Fibroblast of the aortic adventitia (primary cell): ENCODE measurements at regions not wholly inside any gene's neighbourhood (a gene's known extent, or its start where the extent isn't known, plus 50 kb on each side); places are given as distances from the start of the nearest gene placed in this dataset.

Source experiments
- DNase-seq: peaks from one replicate; pipeline ENCODE4 v3.0.0-alpha.2; 2010; ENCODE audit warnings: low read depth
- H3K4me3 ChIP-seq: 2 replicates; pipeline ENCODE4 v1.5.1; 2011; ENCODE audit warnings: low read depth, mild to moderate bottlenecking, control low read depth, low read length, moderate library complexity
- TF ChIP-seq, protein P1 (sequence below): IDR thresholded peaks from 2 replicates; pipeline ENCODE4 v1.5.1; 2011; ENCODE audit warnings: mild to moderate bottlenecking, low read length, control low read depth, inconsistent platforms; ENCODE audit not compliant: insufficient read depth

- TF ChIP-seq, protein P1, sequence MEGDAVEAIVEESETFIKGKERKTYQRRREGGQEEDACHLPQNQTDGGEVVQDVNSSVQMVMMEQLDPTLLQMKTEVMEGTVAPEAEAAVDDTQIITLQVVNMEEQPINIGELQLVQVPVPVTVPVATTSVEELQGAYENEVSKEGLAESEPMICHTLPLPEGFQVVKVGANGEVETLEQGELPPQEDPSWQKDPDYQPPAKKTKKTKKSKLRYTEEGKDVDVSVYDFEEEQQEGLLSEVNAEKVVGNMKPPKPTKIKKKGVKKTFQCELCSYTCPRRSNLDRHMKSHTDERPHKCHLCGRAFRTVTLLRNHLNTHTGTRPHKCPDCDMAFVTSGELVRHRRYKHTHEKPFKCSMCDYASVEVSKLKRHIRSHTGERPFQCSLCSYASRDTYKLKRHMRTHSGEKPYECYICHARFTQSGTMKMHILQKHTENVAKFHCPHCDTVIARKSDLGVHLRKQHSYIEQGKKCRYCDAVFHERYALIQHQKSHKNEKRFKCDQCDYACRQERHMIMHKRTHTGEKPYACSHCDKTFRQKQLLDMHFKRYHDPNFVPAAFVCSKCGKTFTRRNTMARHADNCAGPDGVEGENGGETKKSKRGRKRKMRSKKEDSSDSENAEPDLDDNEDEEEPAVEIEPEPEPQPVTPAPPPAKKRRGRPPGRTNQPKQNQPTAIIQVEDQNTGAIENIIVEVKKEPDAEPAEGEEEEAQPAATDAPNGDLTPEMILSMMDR: no peak
- H3K4me3 ChIP-seq: no peak overlapping the region
- DNase-seq: peak; percentile 55
Measured at GRCh38 chr1:96365076-96365475, 356.5 kb upstream of the PTBP2 start.

- TF ChIP-seq, protein P1: no peak
- H3K4me3 ChIP-seq: no peak overlapping the region
- DNase-seq: peak; percentile 26
Measured at GRCh38 chr1:96365596-96366390, 355.8 kb upstream of the PTBP2 start.

DNA sequence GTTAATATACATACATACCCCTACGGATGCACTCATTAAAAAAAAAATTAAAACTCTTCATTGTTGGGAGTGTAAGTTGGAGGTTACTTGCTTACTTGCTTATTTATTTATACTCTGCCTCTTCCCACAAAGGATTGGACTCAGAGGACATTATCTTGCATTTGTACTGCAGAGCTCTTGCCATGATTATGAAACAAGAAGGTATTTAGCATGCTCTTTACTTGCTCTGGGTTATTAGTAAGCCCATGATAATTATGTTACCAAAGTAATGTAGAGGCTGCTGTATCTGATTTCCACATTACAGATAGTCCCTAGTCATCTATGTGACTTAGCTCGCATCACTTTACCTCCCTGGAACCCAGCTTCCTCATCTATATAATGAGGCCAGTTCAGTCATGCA lies 355.1 kb upstream of the PTBP2 start:
- no peak overlapping the region for H3K4me3 ChIP-seq
- DNase-seq: peak; percentile 15
- TF ChIP-seq, protein P1: no peak

DNA sequence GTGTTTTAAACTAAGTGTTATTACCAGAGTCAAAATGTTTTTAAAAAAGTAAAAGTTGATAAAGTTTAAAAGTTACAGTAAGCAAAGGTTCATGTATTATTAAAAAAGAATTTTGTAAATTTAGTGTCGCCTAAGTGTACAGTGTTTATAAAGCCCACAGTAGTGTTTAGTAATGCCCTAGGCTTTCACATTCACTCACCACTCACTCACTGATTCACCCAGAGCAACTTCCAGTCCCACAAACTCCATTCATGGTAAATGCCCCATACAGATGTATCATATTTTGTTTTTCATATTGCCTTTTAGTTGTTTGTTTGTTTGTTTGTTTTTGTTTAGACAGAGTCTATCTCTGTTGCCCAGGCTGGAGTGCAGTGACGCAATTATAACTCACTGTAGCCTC lies 353.8 kb upstream of the PTBP2 start:
- TF ChIP-seq, protein P1: no peak
- no peak for DNase-seq
- no peak overlapping the region for H3K4me3 ChIP-seq

- no peak overlapping the region for H3K4me3 ChIP-seq
- DNase-seq: peak; percentile 92
- TF ChIP-seq, protein P1: no peak
Measured at GRCh38 chr1:96370757-96371156, 350.8 kb upstream of the PTBP2 start.

DNA sequence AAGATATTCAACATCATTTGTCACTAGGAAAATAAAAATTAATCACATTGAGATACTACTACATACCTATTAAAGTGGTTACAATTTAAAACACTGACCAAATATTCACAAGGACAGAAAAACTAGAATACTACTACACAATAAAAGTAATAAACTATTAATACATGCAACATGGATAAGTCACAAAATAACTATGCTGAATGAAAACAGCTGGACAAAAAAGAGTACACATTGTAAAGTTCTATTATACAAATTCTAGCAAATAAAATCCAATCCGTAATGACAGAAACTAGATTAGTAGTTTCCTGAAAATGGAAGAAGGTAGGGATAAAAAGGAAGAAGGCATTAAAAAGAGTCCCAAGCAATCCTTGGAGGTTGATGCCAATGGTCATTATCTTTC lies 348.7 kb upstream of the PTBP2 start:
- no peak overlapping the region for H3K4me3 ChIP-seq
- TF ChIP-seq, protein P1: no peak
- peak; percentile 45 for DNase-seq
